GM21367 (cell line): ENCODE measurements at regions not wholly inside any gene's neighbourhood (a gene's known extent, or its start where the extent isn't known, plus 50 kb on each side); places are given as distances from the start of the nearest gene placed in this dataset.
"Not testable (repeated sequence)": the region's sequence is repeated elsewhere in the genome, so short reads cannot be mapped to it uniquely, and the experiment has no call there.

ENCODE experiments used
- ATAC-seq: cut with Tn5 transposase; IDR thresholded peaks from one replicate; pipeline ENCODE4 v1.9.1; 2021; ENCODE audit not compliant: unreplicated experiment

DNA sequence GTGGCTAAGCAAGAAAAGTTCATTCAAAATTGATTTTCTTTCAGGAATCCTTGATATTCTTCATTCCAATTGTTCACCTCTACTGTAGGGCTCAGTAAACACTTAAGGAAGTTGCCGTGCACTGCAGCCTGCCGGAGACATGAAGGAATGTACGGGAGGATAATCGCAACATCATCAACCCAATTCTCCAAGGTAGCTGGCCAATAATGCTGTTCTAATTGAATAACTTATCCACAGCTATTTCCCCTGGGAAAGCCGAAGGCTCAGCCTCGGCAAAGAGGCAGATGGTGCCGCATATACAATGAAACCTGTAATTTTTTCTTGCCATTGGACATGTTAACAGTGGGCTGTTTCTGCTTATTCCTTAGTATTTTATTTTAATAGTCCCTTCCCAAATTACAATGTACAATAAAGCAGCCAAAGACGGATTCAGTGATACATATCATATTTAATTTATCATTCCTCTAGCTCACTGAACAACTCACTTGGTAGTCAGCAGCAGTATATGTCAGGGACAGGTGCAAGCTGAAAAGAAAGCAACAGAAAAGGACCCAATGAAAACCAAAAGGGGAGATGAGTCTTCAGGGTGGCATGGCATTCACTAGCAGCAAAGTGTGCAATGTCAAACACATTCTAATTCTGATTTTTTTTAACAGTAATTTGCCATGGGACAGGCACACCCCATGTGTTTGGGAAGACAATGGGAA, 420.5 kb upstream of the KLF12 start:
- no peak for ATAC-seq

DNA sequence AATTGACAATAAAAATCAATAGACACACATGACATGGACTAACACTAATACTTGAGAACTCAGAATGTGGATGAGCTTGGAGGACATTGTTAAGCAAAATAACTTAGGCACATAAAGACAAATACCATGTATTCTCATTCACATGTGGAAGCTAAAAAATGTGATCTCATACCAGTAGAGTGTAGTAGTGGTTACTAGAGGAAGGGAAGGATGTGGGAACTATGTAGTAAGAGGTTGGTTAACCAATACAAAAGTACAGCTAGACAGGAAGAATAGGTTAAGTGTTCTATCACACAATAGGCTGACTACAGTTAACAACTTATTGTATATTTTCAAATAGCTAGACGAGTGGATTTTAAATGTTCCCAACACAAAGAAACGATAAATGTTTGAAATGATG, 415.8 kb upstream of the KLF12 start:
- ATAC-seq, result no peak

DNA sequence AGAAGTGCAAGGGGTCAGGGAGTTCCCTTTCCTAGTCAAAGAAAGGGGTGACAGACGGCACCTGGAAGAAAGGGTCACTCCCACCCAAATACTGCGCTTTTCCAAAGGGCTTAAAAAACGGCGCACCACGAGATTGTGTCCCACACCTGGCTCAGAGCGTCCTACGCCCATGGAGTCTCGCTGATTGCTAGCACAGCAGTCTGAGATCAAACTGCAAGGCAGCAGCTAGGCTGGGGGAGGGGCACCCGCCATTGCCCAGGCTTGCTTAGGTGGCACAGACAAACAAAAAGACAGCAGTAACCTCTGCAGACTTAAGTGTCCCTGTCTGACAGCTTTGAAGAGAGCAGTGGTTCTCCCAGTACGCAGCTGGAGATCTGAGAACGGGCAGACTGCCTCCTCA, 402.4 kb upstream of the KLF12 start:
- not testable (repeated sequence) for ATAC-seq

DNA sequence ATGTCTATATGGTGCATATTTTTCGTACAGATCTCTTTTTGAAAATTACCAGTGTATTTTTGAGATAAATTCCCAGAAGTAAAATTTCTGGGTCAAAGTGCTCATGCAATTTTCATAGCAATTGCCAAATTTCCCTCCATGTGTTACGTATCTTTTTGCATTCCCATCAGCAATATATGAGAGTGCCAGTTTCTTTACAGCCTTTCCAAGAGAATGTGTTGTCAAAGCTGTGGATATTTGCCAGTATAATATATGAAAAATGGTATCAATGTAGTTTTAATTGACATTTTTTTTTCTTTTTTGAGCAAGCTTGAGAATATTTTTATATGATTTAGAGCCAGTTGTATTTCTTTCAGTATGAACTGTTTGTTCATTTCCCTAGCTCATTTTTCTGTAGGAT, 399.0 kb upstream of the KLF12 start:
- no peak for ATAC-seq

DNA sequence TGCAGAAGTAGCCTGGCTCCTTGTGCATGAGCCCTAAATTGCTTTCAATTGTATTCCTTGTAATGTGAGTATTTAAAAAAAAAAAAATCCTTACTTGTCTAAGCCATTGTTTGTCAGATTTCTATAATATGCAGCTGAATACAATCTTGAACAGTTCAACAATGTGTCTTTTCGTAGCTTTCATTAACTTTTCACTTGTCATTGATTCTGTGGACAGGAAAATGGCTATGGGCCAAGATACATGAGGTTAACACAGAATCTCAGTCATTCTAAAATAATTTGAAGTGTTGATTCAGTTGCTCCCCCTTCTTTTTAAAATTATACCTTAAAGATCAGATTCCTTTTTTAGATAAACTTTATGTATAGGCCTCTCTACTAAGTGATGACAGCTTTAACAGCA, 395.8 kb upstream of the KLF12 start:
- no peak for ATAC-seq

DNA sequence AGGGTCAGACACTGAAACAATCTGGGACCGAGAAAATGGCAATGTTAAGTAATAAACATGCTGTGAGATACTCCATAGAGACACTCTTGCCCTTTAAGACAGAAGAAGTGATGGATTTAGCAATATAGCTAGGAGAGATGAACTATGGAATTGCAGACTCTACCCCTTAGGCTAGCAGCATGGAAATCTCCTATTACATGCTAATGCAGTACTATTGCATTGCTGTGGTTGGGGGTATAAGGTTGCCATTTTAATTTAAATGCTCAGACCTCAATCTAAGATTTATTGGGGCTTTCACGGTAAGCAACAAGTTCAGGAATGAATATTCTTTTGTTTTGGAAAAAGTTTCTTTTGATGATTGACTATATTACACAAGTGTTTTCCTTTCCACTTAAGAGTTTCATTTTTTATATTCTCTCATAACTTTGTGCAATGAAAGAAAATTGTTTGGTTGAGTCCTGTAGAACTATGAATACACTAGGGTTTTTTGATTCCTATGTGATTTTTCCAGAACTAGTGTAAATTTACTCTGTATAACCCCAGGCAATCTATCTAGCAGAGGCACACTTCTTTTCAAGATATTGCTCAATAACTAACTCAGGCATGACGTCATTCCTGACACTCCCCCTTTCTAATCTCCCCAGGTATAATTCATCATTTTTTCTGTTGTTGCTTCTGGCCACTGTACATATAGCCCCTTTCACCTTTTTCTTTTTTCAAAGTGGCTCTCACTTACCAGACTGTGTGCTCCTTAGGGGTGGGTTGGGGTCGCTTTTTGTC, 394.7 kb upstream of the KLF12 start:
- no peak for ATAC-seq

DNA sequence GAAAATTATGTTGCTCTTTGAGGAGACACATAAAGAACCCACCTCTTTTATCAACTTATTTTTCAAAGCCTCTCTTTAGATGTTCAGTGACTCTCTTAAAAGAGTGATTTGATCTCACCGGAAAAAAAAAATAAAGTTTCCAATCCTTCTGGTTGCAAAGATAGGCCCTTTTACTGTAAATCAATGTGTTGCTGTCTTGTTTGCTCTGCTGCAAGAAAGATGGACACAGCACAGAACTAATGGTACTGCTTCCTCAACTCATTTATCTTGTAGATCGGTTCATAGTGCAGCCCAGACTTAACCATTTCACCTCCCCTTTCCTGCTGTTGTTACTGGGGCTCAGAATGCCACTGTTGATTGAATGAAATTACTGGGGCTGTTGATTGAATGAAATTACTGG, 388.9 kb upstream of the KLF12 start:
- ATAC-seq, result no peak

DNA sequence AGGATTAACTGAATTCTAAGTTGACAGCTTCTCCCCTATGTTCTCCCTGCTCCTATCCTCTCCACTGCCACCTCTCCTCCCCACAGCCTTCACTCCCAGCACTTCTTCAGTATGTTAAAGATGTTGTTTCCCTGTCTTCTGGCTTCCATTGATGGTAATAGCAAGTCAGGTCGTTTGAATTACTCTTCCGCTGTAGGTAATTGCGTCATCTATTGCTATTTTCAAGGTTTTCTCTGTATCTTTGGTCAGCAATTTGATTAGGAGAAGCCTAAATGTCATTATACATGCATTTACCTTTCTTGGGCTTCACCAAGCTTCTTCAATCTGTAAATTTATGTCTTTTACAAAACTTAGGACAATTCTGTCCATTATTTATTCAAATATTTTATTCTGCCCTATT, 377.3 kb upstream of the KLF12 start:
- no peak for ATAC-seq

DNA sequence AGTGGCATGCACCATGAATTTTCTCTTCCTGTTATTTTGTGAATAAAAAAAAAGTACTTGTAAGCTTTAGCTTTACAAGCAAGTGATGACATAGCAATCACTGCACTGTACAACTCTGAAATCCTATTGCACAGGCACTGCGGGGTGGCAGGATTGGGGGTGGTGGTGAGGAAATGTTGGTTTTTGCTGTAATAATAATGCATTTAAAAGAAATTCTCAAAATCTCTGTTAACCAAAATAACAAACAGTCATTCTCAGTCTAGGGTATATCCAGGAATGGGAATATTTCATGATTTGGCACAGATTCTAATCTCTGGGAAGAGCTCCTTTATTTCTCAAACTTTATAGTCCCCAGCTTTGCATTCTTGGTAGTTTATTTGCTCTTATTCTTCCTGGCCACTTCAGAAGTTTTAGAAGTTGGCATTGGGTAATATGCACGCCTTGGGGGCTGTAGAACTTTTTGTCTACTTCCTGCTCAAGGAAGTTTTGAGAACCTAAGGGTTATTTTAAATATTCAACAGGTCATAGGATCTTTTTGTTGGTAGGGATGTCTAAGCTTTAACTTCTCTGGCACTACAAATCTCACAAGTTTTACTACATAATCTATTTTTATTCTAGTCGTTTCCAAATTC, 353.0 kb upstream of the KLF12 start:
- ATAC-seq, result no peak

DNA sequence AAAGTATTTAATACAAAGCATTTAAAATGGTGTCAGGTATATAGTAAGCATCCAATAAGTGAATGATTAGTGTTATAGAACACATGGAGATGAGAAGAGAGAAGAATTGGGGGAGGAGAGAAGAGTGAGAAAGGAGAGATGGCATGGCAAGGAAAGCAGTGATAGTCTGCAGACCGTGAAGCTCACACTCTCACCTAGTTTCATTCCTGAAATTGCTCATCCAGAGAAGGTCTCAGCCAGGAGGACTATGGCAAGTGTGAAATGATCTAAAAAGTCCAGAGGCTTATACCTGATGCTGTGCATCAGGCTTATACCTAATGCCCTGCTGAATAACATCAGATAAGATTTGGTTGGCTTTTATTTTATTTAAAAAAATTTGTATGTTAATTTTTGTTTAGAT, 351.6 kb upstream of the KLF12 start:
- ATAC-seq, result peak; percentile 65

DNA sequence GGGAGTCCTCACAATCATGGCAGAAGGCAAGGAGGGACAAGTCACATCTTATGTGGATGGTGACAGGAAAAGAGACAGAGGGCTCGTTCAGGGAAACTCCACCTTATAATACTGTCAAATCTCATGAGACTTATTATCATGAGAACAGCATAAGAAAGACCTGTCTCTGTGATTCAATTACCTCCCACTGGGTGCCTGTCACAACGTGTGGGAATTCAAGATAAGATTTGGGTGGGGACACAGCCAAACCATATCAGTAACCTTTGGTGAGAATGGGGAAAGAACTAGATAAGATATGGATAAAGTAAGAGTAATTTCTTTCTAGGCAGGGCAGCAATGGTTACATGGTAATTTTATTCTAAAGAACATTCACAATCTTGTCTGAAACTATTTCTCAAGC, 344.9 kb upstream of the KLF12 start:
- ATAC-seq, result no peak

DNA sequence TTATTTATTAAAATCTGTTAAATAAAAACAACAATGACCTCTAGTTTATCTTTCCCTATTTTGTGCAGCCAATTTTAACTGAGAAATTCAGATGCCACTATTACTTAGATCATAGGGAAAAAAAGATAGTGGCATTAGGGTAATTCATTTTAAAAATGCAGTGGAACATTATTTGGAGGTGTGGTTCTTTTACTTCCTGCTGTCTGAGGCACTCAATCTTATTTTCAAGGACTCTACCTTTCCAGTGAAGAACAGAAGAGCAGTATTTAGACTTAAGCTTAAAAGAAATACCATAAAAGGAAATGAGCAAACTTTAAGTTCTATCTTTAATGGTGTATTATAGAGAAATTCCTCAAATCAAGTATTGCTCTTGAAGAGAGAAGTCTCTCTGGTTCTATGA, 342.6 kb upstream of the KLF12 start:
- no peak for ATAC-seq

DNA sequence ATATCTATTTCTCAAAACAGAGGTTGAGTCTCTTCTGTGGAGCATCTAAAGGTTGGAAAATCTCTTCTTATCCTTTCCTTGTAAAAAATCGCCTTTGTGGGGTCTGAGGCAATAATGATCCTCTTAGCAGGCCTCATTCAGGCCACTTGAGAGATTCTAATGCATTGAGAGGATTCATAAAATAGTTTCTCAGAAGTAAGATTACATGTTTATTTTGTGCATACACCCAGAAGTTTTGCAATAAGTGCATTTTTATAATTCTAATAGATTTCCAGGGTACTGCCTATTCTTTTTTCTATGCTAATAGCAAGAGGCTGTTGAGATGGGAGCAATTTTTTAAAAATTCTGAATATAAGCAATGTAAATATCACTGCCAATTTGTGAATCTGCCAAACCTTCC, 342.2 kb upstream of the KLF12 start:
- ATAC-seq, result no peak

DNA sequence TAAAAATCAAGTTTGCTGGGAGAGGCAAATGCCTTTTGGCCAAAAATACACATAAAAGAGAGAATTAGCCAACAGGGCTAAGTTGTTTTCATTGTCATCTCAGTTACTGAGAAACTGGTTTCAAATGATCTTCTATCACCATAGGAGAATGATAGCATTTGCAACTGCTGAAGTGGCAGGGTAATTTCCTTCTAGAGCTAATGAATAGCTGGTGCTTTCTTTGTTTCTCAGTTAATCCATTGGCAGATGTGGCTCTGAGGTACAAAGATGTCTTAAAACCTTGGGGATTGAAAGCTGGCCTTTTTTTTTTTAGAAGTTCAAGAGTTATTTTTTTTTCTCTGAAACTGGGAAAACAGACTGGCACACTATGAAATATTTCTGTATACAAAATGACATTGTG, 332.7 kb upstream of the KLF12 start:
- ATAC-seq, result no peak

DNA sequence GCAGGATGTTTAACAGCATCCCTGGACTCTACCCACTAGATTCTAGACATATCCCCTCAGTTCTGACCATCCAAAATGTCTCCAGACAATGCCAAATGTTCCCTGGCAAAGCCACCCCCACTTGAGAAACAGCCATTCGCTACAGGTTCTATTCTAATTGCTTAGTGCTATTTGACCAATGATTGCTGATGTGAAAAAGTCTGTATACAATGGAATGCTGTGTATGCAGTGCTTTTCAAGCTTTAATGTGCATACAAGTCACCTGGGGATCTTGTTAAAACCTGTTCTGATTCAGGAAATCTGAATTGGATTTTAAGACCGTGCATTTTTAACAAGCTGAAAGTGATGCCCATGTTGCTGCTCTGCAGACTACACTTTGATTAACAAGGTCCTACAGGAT, 331.8 kb upstream of the KLF12 start:
- ATAC-seq, result no peak

DNA sequence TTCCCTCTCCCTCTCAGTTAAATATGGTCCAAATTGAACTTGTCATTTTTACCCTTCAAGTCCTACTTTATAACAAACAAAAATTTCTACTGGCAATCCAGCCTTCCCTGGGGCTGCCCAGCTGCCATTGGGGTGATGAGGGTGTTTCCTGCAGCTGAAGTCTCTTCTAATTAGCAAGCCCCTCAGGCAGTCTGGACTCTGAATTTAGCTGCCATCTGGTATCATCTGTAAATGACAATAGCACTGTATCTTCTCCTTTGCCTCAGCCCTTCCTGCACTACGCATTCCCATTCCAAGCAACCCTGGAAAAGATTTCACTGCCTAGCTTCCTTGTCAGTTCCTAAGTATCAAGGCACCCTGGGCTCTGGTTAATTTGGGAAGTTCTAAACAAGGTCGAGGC, 331.1 kb upstream of the KLF12 start:
- ATAC-seq, result no peak

DNA sequence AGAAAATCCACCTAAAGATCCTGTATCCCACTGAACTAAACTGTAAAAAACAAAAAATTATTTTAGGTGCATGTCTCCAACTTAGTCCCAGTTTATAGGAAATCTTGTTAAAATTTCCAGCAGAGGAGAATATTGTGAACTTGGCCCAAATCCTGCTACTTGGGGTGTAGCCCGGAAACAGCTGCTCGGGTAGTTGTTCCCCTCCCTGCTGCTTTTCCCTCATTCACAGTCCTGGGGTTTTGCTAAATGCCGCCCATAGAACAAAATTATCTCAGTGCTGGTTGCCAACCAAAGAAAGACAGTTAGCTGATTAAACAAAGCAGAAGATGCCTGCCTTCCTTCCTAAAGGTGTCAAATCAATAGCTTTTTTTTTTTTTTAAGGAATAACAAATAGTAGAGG, 330.5 kb upstream of the KLF12 start:
- ATAC-seq, result no peak

DNA sequence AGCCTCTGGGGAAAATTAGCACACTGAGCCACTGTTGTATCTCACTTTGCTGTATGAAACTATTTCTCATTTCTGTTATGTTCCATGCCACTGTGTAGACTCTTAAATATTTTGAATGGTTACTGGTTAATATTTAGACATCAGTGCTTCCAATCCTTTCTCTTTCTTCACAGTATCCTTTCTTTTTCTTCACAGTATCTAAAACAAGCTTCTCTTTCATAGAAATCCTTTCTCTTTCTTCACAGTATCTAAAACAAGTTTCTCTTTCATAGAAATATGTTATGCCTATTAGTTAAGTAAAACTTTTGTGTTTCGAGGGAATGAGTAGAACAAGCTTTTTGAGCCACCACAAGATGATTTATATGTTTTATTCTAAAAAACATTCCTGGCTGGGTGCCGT, 326.8 kb upstream of the KLF12 start:
- ATAC-seq, result no peak

DNA sequence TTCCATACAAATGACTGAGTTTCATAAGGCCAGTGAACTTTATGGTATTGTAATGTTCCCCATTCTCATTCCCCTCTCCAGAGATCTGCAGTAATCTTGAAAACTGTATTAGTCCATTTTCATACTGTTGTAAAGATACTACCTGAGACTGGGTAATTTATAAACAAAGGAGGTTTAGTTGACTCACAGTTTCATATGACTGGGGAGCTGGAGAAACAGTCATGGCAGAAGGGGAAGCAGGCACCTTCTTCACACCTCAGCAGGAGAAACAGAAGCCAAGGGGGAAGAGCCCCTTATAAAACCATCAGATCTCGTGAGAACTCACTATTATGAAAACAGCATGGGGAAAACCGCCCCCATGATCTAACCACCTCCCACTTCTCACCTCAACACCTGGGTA, 318.7 kb upstream of the KLF12 start:
- ATAC-seq, result no peak

DNA sequence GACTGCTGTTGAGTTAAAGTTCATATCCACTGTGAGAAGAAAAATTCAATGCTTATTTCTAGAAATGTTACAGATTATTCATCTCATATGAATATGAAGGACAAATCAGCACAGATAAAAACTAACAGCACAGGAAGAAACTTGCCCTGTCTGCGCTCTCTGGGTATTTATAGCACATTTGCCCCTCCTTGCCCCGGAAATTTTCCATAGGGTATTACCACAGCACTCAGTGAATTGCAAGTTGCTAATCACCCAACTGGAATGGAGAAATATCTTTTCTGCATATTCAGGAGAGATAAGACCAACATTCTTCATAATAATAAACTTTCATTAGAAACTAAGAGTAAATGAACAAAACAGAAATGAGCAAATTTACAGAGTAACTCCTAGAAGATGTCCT, 318.0 kb upstream of the KLF12 start:
- no peak for ATAC-seq

DNA sequence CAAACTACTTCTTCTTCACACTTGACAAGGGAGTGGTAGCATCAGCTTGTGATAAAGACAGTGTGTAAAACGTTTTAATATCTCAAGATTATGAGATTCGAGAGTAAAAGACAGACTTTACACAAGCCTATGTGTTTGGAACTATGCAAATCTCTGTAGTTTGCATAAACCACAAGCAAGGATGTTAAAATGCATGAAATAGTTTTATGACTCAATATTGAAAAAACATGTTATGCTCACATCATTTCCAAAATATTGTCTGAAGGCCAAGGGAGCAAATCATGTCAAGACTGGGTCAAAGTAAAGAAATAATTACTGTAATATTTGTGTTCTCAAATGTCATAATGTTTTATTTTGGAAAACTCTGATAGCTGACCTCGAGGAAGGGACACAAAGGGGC, 316.8 kb upstream of the KLF12 start:
- no peak for ATAC-seq

DNA sequence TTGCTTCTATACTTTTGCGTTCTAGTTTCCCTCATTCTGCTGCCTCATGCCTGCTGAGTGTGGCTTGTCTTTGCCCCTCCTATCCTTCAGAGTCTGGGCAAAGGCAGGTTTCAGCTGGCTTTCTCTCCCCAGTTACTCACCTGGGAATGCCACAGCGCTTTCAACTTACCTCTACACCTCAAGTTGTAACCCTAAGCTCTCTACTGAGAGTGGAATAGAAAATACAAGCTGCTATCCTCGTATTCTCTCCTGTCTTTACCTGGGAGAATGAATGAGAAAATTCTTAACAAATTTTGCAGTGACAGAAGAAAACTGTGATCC, 316.3 kb upstream of the KLF12 start:
- ATAC-seq, result no peak
